Amniotic epithelial cell (primary cell): ENCODE measurements at regions not wholly inside any gene's neighbourhood (a gene's known extent, or its start where the extent isn't known, plus 50 kb on each side); places are given as distances from the start of the nearest gene placed in this dataset.
"Not testable (repeated sequence)": the region's sequence is repeated elsewhere in the genome, so short reads cannot be mapped to it uniquely, and the experiment has no call there.

Source experiments
- DNase-seq: peaks from one replicate; pipeline ENCODE4 v3.0.0-alpha.2; 2010; ENCODE audit warnings: low read depth

DNA sequence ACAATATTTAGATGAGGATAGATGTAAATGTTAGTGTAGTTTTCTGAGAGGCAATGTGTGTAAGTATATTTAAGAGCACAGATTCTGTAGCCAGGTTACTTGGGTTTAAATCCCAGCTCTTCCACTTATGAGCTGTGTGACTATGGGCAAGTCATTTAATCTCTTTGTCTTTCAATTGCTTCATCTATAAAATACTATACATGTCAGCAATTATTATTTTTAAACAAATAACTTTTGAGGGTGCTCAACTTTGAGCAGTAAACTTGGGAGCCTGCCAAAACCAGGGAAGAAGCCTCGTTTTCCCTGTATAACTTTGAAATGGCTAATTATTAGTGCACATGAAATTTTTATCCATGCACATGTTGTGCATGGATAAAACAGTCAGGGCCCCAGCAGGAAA lies 222.8 kb downstream of the FOXD2 start:
- DNase-seq: no peak

DNA sequence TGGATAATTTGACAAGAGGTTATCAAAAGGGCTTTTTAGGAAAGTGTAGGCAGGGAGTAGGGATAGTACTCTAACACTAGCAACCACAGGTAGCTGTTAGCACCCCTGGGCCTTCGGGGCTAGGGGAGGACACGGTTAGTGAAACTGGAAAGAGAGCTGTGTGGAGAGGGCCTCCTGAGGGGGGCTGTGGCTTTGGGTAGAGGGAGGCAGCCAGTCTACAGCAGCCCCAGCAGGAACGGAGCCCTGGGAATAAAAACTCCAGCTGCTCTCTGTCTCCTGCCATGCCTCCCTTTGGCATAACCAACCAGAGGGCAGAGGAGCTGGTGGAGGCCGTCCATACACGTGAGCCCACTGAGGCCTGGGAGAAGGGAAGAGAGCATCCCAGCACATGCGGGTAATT lies 223.2 kb downstream of the FOXD2 start:
- no peak for DNase-seq

DNA sequence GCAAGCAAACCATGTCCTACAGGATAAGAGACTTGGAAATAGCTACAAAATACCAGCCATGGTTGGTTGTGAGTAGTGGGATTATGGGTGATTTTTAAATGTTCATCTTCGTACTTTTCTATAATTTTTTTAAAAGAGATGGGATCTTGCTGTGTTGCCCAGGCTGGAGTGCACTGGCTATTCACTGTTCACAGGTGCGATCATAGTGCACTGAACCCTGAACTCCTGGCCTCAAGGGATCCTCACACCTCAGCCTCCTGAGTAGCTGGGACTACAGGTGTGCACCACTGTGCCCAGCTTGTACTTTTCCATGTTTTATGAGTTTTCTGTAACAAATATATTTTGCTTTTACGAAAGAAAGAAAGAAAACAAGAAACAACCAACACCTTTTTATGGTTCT lies 224.2 kb downstream of the FOXD2 start:
- no peak for DNase-seq

DNA sequence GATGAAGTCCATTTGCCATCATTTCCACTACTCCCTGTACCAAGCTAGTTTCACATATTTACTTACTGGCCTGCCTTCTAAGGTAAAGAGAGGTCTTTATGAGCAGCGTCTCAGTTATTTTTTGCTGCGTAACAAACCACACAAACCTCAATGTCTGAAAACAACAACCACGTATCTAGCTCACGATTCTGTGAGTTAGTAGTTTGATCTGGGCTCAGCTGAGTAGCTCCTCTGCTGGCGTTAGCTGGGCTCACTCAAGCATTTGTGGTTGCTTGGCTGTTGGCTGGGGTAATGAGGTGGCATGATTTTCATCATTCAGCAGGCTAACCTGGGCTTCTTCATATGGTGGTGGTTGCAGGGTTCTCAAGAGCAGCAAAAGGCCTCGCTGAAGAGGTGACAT lies 225.4 kb downstream of the FOXD2 start:
- DNase-seq: no peak

DNA sequence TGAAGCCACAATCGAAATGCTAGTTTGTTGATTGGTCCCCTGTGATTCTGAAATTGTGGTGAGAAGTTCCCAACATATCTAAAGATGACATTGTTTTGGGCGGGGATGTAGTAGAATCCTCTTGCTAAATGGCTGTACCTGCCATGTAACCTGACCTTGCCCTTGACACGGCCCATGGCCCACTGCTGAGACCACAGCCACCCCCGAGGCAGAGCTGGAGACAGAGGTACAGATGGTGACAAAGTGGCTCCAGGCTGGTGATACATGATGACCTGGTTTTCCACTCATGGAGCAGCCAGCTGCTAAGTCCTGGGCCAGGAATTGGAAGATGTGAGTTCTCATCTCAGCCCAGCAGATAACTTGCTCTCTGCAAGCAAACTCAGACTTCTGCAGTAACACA lies 226.5 kb downstream of the FOXD2 start:
- DNase-seq: no peak

DNA sequence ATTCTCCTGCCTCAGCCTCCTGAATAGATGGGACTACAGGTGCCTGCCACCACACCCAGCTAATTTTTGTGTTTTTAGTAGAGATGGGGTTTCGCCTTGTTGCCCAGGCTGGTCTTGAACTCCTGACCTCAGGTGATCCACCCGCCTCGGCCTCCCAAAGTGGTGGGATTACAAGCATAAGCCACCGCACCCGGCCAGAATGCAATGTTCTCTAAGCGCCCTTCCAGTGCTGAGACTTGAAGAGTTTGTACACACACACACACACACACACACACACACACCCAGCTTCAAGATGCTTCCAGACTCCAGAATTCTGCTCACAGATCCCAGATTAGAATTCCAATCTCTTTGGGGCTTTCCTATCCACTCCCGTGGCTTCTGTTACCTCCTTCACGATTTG lies 227.1 kb downstream of the FOXD2 start:
- DNase-seq: not testable (repeated sequence)

DNA sequence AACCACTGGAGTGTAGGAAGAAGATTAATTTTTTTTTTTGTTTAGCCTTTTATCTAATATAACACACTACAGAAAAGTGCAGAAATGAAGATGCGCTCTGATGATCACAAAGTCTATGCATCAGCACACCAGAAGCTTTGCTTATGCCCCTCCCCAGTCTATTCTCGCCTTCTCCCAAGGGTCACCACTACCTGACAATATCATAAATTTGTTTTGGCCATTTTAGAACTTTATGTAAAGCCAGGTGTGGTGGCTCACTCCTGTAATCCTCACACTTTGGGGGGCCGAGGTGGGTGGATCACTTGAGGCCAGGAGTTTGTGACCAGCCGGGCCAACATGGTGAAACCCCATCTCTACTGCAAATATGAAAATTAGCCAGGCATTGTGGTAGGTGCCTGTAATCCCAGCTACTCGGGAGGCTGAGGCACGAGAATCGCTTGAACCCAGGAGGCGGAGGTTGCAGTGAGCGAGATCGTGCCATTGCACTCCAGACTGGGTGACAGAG lies 231.3 kb downstream of the FOXD2 start:
- no peak for DNase-seq

DNA sequence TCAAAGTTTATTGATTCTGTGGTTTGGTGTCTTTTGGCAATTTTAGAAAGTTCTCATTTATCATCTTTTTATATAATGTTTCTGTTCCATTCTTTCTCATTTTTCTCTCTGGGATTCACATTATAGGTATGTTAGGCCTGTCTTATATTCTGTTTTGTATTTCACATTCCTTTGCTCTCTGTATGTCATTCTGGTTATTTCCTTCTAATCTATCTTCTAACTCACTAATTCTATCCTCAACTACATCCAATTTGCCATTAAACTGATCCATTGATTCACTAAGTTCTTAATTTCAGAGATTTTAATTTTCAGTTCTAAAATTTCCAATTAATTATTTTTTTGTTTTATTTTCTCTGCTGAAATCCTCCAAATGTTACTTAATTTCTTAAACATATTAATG lies 234.8 kb downstream of the FOXD2 start:
- DNase-seq: no peak

DNA sequence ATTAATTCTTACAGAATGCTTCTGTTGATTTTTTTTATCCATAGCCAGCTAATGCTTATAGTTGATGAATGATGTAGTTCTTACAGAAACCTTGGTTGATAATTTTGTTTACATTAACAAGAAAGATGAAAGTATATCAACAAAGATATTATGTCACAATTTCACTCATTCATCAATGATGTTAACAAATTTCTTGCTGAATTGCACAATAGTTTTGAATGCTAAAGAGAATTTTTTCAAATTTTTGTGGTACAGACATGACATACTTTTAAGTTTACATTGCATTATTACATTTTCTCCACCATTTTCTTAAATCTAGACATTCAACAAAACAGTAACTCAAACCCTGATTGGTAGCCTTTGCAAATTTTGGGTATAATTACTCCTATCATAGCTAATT lies 236.3 kb downstream of the FOXD2 start:
- DNase-seq: no peak

DNA sequence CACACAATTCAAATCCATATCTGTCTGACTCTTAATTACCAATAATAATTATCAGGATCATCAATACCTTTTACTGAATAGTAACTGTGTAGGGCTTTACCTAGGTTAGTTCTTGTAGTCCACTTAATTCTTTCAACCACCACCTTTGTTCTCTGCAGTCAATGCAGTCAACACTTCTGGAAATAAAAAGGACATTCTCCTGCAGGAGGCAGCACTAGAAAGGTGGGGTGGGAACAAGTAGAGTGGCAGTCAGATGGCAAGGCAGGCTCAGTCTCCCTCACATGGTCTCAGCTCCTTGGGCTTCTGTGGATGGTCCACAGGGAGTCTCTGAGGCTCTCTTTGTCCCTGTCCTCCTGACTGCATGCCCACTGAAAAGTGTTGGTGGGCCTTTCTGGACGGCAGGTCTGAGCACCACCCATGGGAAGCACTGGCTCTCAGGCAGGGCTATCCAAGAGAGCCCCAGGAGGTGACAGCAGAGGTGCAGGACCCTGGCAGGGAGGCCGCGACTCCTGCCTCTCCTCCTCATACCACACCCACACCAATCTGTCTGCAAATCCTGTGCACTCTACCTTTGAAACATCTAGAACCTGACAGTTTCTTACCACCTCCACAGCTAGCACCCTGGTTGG lies 237.3 kb downstream of the FOXD2 start:
- DNase-seq: no peak

DNA sequence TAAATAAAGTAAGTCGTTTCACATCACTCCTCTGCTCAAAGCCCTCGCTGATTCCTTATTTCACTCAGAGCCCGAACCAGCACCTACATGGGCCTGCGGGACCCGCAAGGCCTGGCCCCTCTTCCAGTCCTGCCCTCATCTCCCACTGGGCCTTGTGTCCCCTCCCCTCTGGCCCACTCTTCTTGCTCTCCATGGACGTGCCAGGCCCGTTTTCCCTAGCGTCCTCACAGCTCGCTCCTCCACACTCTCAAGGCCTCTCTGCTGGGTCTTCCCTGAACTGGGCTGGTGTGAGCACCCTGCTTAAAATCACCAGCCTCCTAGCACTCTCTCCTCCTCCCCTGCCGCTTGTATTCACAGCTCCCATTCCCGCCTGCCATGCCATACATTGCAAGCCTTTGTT lies 237.9 kb downstream of the FOXD2 start:
- no peak for DNase-seq

DNA sequence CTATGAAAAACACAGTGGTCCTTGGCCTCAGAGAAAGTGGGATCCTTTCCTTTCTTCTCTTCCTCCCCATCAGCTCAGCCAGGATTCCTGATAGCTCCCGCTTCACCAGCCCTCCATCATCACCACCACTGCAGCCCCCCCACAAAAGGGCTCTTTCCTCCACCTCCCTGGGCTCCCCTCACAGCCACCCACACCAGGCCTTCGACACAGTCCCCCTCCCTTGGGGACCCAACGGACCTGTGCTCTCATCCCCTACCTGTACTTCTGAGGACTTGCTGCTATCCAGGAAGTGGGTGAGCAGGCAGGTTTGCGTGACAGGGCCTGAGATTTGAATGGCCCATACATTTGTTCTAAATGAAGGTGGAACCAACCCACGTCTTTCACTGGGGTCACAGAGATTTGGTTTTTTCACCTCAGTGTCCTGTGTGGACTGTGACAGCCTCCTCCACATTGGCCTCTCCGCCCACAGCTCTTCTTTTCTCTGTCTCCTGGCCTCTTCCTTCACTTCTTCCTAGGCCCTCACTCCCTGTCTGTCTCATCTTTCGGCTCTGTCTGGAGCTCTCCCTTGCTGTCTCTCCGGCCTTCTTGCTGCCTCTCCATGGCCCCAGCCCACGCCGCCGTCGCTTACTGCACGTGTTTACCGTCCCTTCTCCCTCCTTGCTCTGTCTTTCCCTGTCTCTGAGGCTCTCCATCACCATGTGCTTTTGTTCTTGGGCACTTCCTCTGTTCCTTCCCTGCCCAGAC lies 238.6 kb downstream of the FOXD2 start:
- DNase-seq: no peak

DNA sequence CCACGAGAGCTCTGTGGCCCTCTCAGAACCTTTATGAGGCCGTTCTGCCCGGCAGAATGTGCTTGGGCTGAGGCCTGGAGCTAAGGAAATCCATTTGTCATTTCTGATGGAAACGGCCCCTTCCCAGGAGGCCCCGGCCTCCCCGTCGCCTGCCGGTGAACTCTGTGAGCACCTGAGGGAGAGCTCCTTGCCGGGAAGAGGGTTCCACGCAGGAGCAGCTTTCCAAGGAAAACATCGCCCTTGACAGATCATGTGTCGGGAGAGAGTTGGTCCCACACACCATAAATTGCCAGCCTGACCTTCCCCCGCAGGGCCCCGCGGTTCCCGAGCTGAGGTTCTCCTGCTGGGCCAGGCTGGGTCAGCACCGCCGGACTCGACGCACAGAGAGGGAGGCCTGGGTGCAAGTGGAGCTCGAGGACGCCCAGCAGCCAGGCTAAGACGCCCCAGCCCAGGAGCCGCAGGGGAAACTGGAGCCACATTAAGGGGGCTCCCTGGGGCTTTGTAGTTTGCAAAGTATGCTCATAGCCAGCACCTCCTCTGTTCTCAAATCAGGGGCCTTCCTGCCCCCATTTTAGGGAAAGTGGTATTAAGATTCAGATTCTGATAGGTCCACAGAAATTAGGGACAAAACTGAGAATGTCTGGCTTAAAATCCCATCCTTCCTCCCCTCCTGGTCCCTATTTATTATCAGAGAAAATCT lies 239.5 kb downstream of the FOXD2 start:
- DNase-seq: no peak

DNA sequence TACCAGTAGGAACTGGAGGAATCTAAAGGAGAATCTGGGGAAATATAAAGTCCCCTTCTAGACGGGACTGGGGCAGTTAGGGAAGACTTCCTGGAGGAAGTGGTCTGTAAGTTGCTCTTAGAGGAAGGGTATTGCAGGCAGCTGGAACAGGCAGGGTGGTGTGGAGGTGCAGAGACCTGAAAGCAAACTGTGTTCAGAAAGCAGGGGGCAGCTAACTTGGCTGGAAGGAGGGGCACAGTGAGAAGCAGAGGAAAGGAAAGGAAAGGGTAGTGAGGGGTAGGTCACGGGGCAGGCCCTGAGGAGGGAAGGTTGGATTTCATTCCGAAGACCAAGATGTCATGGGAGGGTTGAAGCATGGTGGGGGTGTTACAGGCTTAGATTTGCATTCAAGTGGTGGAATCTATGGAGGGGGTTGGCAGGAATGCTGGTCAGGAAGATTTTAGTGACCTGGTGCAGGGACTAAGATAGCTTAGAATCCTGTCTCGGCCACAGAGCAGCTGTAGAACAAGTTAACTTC lies 240.7 kb downstream of the FOXD2 start:
- DNase-seq: no peak

DNA sequence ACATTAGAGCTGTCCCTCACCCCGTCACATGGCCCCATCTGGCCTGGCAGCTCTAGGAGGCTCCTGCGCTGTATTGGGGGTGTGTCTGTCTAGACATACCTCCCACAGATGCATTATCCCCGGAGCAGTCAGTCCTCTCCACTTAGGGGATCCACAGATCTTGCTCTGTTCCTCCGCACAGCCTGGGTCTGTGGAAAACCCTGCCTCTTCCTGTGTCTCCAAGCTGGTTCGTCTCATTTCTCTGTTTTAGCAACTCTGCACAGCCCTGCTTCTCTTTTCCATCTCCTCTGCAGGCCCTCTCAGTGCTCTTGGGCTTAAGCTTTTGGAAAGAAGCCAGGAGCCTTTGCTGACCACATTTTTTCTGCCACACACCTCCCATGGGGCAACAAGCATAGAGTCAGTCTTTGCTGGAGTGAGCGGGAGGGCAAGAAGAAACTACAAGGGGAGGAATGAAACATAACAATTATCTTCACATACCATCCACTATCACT lies 241.5 kb downstream of the FOXD2 start:
- no peak for DNase-seq

DNA sequence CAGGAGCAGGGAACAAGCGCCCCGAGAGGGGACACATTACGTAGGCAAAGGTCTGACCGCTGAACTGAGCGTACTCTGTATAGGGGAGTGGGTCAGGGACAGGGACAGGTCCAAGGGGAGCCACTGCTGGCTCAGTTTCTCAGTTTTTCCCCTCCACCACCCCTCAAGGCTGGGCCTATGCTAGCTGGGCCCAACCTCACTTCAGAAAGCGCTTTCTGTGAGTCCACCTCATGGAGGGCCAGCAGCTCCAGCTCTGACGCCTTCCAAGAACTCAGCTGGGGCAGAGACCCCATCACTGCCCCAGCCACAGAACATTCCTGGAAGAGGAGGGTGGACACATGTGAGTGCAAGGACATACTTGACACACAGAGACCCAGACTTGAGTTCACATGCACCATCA lies 242.0 kb downstream of the FOXD2 start:
- no peak for DNase-seq

DNA sequence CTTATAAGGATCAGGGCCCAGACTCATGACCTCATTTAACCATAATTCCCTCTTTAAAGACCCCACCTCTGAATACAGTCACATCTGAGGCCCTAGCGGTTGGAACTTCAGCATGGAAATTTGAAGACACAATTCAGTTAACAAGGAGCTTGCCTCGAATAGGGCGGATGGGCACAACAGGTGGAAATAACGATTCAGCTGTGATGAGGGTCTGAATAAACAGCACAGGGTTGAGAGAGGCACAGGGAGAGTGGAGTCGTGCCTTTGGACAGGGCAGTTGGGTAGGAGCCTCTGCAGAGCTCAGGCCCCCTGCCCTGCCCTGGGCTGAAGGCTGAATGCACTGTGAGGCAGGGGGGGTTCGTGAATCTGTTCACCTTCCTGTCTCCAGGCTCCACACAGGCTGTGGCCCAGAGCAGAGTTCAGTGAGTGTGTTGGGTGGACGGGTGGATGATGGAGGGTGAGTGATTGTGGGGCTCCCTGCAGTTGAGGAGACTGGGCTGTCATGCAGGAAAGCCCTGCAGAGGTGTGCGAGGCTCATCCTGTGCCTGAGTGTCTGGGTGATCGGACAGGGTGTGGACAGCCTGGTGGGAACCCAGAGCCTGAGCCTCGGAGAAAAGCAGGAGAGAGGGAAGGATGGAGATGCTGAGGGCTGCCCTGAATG lies 243.1 kb downstream of the FOXD2 start:
- DNase-seq: no peak

DNA sequence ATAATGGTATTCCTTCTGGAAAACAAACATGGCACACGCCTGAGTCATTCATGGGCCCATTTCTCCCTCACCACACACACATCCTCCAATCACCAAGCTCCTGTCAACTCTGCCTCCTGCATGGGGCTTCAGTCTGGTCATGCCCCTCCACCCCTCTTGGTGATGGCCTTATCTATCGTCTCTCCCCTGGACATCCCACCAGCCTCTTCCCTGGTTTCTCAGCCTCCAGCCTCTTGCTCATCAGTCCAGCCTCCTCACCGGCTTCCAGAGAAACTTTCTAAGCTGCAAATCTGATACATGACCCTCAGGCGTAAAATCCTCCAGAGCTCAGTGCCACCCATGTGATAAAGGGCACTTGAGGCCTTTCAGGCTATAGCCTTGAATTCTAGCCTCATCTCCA lies 243.9 kb downstream of the FOXD2 start:
- DNase-seq: no peak

DNA sequence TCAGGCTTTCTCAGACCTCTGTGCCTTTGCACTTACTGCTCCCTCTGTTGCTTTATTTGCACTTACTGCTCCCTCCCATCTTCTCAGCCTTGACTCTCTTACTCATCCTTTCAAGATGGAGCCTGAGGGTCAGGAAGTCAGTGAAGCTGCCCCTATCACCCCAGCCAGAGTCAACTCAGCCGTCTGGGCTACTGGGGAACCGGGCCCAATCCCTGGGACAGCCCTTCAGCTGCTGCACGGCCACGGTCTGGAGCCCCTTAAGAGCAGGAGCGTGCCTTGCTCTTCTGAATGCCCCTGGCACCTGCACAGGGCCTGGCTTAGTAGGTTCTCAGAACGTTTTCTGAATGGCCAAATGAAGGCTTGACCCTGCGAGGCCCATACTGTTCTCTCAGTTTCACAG lies 244.4 kb downstream of the FOXD2 start:
- DNase-seq: no peak

DNA sequence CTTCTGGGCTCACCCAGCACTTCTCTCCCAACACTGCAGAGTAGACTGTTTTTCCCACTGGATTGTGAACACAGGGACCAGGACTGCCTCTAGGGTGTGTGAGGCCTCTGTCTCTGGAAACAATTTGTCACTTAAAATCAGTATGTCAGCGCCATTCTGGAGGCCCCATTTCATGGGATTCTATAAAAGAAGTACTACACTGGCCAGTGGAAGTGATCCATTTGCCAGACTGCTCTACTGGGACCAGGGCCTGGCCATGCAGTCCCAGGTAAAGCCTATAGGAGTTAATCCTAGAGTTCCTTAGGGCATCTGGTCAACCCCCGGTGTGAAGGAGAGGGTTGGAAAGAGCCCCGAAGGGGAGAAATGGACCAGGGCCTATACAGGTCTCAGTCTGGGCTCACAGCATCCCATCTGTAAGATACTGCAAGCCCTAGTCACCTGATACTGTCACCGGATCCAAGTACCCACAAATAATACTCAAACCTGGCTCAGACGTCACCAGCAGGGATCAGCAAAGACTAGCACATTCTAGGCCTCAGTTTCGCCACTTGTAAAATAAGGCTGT lies 245.0 kb downstream of the FOXD2 start:
- DNase-seq: no peak

DNA sequence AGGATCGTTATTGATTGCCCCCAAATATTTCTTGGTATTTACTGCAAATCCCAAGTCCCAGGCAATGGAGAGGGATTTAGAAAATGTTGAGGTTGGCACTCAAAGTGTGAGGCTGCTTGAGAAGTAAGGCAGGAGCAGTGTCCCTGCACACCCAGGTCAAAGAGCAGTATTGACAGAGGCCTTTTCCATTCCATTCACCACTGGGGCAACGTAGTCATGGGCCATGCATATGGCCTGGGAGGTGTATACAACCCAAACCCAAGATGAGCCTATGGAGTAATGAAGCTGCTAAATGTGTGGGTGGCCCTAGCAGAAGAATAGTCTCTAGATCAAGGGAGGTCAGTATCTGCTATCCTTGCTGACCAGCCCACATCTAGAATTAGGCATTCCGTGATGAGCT lies 245.6 kb downstream of the FOXD2 start:
- DNase-seq: no peak

DNA sequence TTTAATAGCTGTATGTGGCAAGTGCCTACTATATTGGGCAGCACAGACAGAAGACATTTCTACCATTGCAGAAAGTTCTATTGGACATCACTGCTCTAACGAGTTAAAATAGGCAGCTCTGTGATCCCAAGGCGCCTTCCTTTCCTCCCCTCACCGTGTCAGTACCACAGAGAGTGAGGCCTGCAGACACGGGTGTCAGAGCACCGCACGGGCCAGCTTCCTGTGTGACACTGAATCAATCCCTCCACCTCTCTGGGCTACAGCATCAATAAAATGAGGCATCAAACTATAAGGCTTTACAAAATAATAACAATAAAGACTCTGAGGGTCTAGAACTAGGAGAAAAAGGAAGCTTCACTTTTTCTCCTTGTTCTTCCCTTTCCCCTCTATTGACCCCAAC lies 246.7 kb downstream of the FOXD2 start:
- no peak for DNase-seq
